ENCODE measurements at regions not wholly inside any gene's neighbourhood (a gene's known extent, or its start where the extent isn't known, plus 50 kb on each side); places are given as distances from the start of the nearest gene placed in this dataset.

DNA sequence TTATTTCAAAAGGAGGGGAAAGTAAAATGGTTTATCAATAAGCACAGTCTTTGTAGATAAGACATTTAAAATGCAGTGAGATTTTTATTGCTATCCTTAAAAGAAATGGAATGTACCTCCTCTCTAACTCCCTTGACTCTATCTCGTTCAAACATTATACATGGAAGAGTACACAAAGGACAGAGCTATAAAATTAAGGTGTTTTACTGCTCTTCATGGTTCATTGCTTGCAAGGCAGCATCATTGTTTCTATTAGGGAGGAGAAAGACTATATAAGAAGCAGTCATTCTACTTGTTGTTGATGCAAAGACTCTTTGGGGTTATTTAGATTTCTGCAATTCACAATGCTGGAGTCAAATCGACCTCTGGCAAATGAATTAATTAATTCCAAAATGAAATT, 380.2 kb upstream of the NDST3 start:
- TF ChIP-seq CSDC2 (CRISPR knock-in tag; IDR thresholded peaks at IDR 0.05), result no peak
- no peak for ATAC-seq

DNA sequence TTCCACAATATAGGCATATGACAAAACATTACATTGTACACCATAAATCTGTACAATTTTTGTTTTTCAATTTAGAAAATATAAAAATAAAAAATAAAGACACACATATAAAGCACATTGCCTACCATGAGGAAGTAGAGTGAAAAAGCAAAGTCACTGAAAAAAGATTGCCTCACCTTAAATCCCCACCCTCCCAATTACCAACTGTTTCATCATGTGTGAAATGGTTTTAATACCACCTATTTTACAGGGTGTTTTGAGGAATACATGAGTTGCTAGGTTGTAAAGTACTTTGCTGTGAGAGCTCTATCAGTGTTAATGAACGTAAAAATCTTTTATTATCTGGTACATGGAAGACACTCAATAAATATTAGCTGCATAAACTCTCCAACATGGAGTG, 373.6 kb upstream of the NDST3 start:
- ATAC-seq, result no peak
- TF ChIP-seq TCF4 (CRISPR knock-in tag; IDR thresholded peaks at IDR 0.05; ENCODE audit: borderline replicate concordance) (no peak), ZC3H10 (CRISPR knock-in tag; IDR thresholded peaks at IDR 0.05) (no peak), ZNF70 (CRISPR knock-in tag; IDR thresholded peaks at IDR 0.05) (no peak), BACH2 (CRISPR knock-in tag; IDR thresholded peaks at IDR 0.05; ENCODE audit: borderline replicate concordance) (no peak), CREB5 (CRISPR knock-in tag; IDR thresholded peaks at IDR 0.05; ENCODE audit: low read depth) (no peak), PPARA (CRISPR knock-in tag; IDR thresholded peaks at IDR 0.05; ENCODE audit: borderline replicate concordance) (no peak), ESRRG (CRISPR knock-in tag; IDR thresholded peaks at IDR 0.05) (no peak), ARNTL (CRISPR knock-in tag; IDR thresholded peaks at IDR 0.05; ENCODE audit: borderline replicate concordance, low read depth) (no peak), GLIS3 (CRISPR knock-in tag; IDR thresholded peaks at IDR 0.05) (no peak)
- TF ChIP-seq, protein P1, sequence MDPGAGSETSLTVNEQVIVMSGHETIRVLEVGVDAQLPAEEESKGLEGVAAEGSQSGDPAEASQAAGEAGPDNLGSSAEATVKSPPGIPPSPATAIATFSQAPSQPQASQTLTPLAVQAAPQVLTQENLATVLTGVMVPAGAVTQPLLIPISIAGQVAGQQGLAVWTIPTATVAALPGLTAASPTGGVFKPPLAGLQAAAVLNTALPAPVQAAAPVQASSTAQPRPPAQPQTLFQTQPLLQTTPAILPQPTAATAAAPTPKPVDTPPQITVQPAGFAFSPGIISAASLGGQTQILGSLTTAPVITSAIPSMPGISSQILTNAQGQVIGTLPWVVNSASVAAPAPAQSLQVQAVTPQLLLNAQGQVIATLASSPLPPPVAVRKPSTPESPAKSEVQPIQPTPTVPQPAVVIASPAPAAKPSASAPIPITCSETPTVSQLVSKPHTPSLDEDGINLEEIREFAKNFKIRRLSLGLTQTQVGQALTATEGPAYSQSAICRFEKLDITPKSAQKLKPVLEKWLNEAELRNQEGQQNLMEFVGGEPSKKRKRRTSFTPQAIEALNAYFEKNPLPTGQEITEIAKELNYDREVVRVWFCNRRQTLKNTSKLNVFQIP (CRISPR knock-in tag; IDR thresholded peaks at IDR 0.05; ENCODE audit: borderline replicate concordance, low read depth), result no peak
- TF ChIP-seq, protein P2, sequence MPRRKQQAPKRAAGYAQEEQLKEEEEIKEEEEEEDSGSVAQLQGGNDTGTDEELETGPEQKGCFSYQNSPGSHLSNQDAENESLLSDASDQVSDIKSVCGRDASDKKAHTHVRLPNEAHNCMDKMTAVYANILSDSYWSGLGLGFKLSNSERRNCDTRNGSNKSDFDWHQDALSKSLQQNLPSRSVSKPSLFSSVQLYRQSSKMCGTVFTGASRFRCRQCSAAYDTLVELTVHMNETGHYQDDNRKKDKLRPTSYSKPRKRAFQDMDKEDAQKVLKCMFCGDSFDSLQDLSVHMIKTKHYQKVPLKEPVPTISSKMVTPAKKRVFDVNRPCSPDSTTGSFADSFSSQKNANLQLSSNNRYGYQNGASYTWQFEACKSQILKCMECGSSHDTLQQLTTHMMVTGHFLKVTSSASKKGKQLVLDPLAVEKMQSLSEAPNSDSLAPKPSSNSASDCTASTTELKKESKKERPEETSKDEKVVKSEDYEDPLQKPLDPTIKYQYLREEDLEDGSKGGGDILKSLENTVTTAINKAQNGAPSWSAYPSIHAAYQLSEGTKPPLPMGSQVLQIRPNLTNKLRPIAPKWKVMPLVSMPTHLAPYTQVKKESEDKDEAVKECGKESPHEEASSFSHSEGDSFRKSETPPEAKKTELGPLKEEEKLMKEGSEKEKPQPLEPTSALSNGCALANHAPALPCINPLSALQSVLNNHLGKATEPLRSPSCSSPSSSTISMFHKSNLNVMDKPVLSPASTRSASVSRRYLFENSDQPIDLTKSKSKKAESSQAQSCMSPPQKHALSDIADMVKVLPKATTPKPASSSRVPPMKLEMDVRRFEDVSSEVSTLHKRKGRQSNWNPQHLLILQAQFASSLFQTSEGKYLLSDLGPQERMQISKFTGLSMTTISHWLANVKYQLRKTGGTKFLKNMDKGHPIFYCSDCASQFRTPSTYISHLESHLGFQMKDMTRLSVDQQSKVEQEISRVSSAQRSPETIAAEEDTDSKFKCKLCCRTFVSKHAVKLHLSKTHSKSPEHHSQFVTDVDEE (CRISPR knock-in tag; IDR thresholded peaks at IDR 0.05), result no peak

- TF ChIP-seq, protein P1 (CRISPR knock-in tag; IDR thresholded peaks at IDR 0.05; ENCODE audit: borderline replicate concordance, low read depth), result no peak
- TF ChIP-seq ZFP30 (CRISPR knock-in tag; IDR thresholded peaks at IDR 0.05) (no peak), ZC3H10 (CRISPR knock-in tag; IDR thresholded peaks at IDR 0.05) (no peak), ZNF565 (CRISPR knock-in tag; conservative IDR thresholded peaks at IDR 0.05; ENCODE audit: low read depth) (no peak), ARNTL (CRISPR knock-in tag; IDR thresholded peaks at IDR 0.05; ENCODE audit: borderline replicate concordance, low read depth) (no peak), ZNF70 (CRISPR knock-in tag; IDR thresholded peaks at IDR 0.05) (no peak), ESRRG (CRISPR knock-in tag; IDR thresholded peaks at IDR 0.05) (no peak), CSDC2 (CRISPR knock-in tag; IDR thresholded peaks at IDR 0.05) (no peak), ZNF8 (CRISPR knock-in tag; IDR thresholded peaks at IDR 0.05) (no peak), TCF4 (CRISPR knock-in tag; IDR thresholded peaks at IDR 0.05; ENCODE audit: borderline replicate concordance) (no peak)
- TF ChIP-seq, protein P2 (CRISPR knock-in tag; IDR thresholded peaks at IDR 0.05), result no peak
- no peak for ATAC-seq
Measured at GRCh38 chr4:117661091-117662072, 372.9 kb upstream of the NDST3 start.
